ENCODE measurements at regions not wholly inside any gene's neighbourhood (a gene's known extent, or its start where the extent isn't known, plus 50 kb on each side); places are given as distances from the start of the nearest gene placed in this dataset.

- Histone ChIP-seq H3K9ac (no peak overlapping the region), H3K4me3 (no peak overlapping the region), H3K9me3 (replicated peaks in 1 of 11) (peaks cover 0 to 9% (median 6%) of the 10 kb centered on the region in 11 experiments; a peak in 9 of 22 replicates), H3K27me3 (no peaks in the 10 kb centered on the region), H3K27ac (no peak overlapping the region), H3K36me3 (no peaks in the 10 kb centered on the region), H3K4me2 (no peak overlapping the region), H3K4me1 (no peaks in the 10 kb centered on the region), H4K20me1 (no peaks in the 10 kb centered on the region)
- TF ChIP-seq Cebpa-rat (IDR thresholded peaks at IDR 0.05), result no peak
Measured at GRCh38 chr6:147756891-147757290, 248.4 kb downstream of the SAMD5 start.

GRCh38 chr6:147757291-147757690 lies 248.8 kb downstream of the SAMD5 start:
- H3K27me3 ChIP-seq, result no peaks in the 10 kb centered on the region
- no peak overlapping the region for H3K4me3 ChIP-seq
- H3K4me2 ChIP-seq, result no peak overlapping the region

GRCh38 chr6:147758303-147758702 lies 249.8 kb downstream of the SAMD5 start:
- H3K36me3 ChIP-seq, result no peaks in the 10 kb centered on the region
- H3K9me3 ChIP-seq (replicated peaks in 1 of 11), result peaks cover 0 to 9% (median 6%) of the 10 kb centered on the region in 11 experiments; a peak in 9 of 22 replicates
- H3K9ac ChIP-seq, result no peak overlapping the region
- H3K4me3 ChIP-seq, result no peak overlapping the region
- H3K4me2 ChIP-seq, result no peak overlapping the region
- no peaks in the 10 kb centered on the region for H3K27me3 ChIP-seq
- no peak overlapping the region for H3K27ac ChIP-seq
- no peaks in the 10 kb centered on the region for H3K4me1 ChIP-seq
- no peak for TF ChIP-seq Cebpa-rat (IDR thresholded peaks at IDR 0.05)
- no peaks in the 10 kb centered on the region for H4K20me1 ChIP-seq

More at GRCh38 chr6:147757291-147757690, 248.8 kb downstream of the SAMD5 start:
- Histone ChIP-seq H3K36me3 (no peaks in the 10 kb centered on the region), H3K4me1 (no peaks in the 10 kb centered on the region), H4K20me1 (no peaks in the 10 kb centered on the region), H3K27ac (no peak overlapping the region), H3K9ac (no peak overlapping the region), H3K9me3 (replicated peaks in 1 of 11) (peaks cover 0 to 9% (median 6%) of the 10 kb centered on the region in 11 experiments; a peak in 9 of 22 replicates)
- TF ChIP-seq Cebpa-rat (IDR thresholded peaks at IDR 0.05), result no peak

GRCh38 chr6:147759093-147759492 lies 250.6 kb downstream of the SAMD5 start:
- no peaks in the 10 kb centered on the region for H3K27me3 ChIP-seq
- H3K9me3 ChIP-seq (replicated peaks in 1 of 11), result peaks cover 0 to 9% (median 6%) of the 10 kb centered on the region in 11 experiments; a peak in 9 of 22 replicates
- peak in 7 of 11 experiments; percentile 14 to 80 (median 59); a peak in 10 of 22 replicates for TF ChIP-seq Cebpa-rat (IDR thresholded peaks at IDR 0.05)
- no peak overlapping the region for H3K4me3 ChIP-seq
- no peaks in the 10 kb centered on the region for H3K4me1 ChIP-seq
- H3K9ac ChIP-seq, result no peak overlapping the region
- H3K27ac ChIP-seq, result no peak overlapping the region
- no peak overlapping the region for H3K4me2 ChIP-seq
- no peaks in the 10 kb centered on the region for H3K36me3 ChIP-seq
- H4K20me1 ChIP-seq, result no peaks in the 10 kb centered on the region

GRCh38 chr6:147759536-147759935 lies 251.0 kb downstream of the SAMD5 start:
- Histone ChIP-seq H3K4me2 (no peak overlapping the region), H3K27me3 (no peaks in the 10 kb centered on the region), H3K9me3 (replicated peaks in 1 of 11) (peaks cover 0 to 6% (median 5%) of the 10 kb centered on the region in 11 experiments; a peak in 9 of 22 replicates), H3K27ac (no peak overlapping the region), H3K4me3 (no peak overlapping the region), H3K9ac (no peak overlapping the region), H3K4me1 (no peaks in the 10 kb centered on the region), H4K20me1 (no peaks in the 10 kb centered on the region), H3K36me3 (no peaks in the 10 kb centered on the region)
- no peak for TF ChIP-seq Cebpa-rat (IDR thresholded peaks at IDR 0.05)

GRCh38 chr6:147765541-147765940 lies 257.1 kb downstream of the SAMD5 start:
- Histone ChIP-seq H3K9me3 (replicated peaks in 1 of 11) (no peaks in the 10 kb centered on the region), H3K27ac (no peak overlapping the region), H3K4me2 (no peak overlapping the region), H3K4me1 (no peaks in the 10 kb centered on the region), H3K27me3 (no peaks in the 10 kb centered on the region), H3K4me3 (no peak overlapping the region), H3K36me3 (no peaks in the 10 kb centered on the region), H3K9ac (no peak overlapping the region), H4K20me1 (no peaks in the 10 kb centered on the region)
- TF ChIP-seq Cebpa-rat (IDR thresholded peaks at IDR 0.05), result no peak

- Histone ChIP-seq H3K4me2 (no peak overlapping the region), H3K4me1 (no peaks in the 10 kb centered on the region), H3K9ac (no peak overlapping the region), H3K9me3 (replicated peaks in 1 of 11) (peaks cover 0 to 6% (median 0%) of the 10 kb centered on the region in 11 experiments; a peak in 1 of 22 replicates), H3K36me3 (no peaks in the 10 kb centered on the region), H3K4me3 (no peak overlapping the region), H3K27ac (no peak overlapping the region), H4K20me1 (no peaks in the 10 kb centered on the region), H3K27me3 (no peaks in the 10 kb centered on the region)
- no peak for TF ChIP-seq Cebpa-rat (IDR thresholded peaks at IDR 0.05)
Measured at GRCh38 chr6:147768969-147769368, 260.5 kb downstream of the SAMD5 start.

GRCh38 chr6:147769496-147770087 lies 261.1 kb downstream of the SAMD5 start:
- Histone ChIP-seq H3K4me1 (no peaks in the 10 kb centered on the region), H3K4me3 (no peak overlapping the region), H3K27me3 (no peaks in the 10 kb centered on the region), H3K9ac (no peak overlapping the region), H3K36me3 (no peaks in the 10 kb centered on the region), H3K4me2 (no peak overlapping the region), H3K9me3 (replicated peaks in 1 of 11) (peaks cover 0 to 6% (median 0%) of the 10 kb centered on the region in 11 experiments; a peak in 1 of 22 replicates), H3K27ac (no peak overlapping the region), H4K20me1 (no peaks in the 10 kb centered on the region)
- no peak for TF ChIP-seq Cebpa-rat (IDR thresholded peaks at IDR 0.05)

GRCh38 chr6:147770221-147770620 lies 261.7 kb downstream of the SAMD5 start:
- H3K9me3 ChIP-seq (replicated peaks in 1 of 11), result peaks cover 0 to 6% (median 0%) of the 10 kb centered on the region in 11 experiments; a peak in 1 of 22 replicates
- H3K9ac ChIP-seq, result no peak overlapping the region
- no peak overlapping the region for H3K4me3 ChIP-seq
- H3K27me3 ChIP-seq, result no peaks in the 10 kb centered on the region
- no peaks in the 10 kb centered on the region for H3K4me1 ChIP-seq
- no peaks in the 10 kb centered on the region for H4K20me1 ChIP-seq
- no peak for TF ChIP-seq Cebpa-rat (IDR thresholded peaks at IDR 0.05)
- H3K4me2 ChIP-seq, result no peak overlapping the region
- no peak overlapping the region for H3K27ac ChIP-seq
- no peaks in the 10 kb centered on the region for H3K36me3 ChIP-seq

GRCh38 chr6:147772724-147773123 lies 264.2 kb downstream of the SAMD5 start:
- Histone ChIP-seq H4K20me1 (no peaks in the 10 kb centered on the region), H3K9me3 (replicated peaks in 1 of 11) (peaks cover 0 to 6% (median 0%) of the 10 kb centered on the region in 11 experiments; a peak in 1 of 22 replicates), H3K4me2 (no peak overlapping the region), H3K9ac (no peak overlapping the region), H3K27ac (no peak overlapping the region), H3K36me3 (no peaks in the 10 kb centered on the region), H3K27me3 (no peaks in the 10 kb centered on the region), H3K4me1 (no peaks in the 10 kb centered on the region), H3K4me3 (no peak overlapping the region)
- no peak for TF ChIP-seq Cebpa-rat (IDR thresholded peaks at IDR 0.05)

Data from BLaER1 treated with 17β-estradiol and CSF1 and Interleukin-3, amounts not matched to agents 10 nM and 100 nM (cell line).